HL-60 (cell line): ENCODE measurements at regions not wholly inside any gene's neighbourhood (a gene's known extent, or its start where the extent isn't known, plus 50 kb on each side); places are given as distances from the start of the nearest gene placed in this dataset.
"Not testable (repeated sequence)": the region's sequence is repeated elsewhere in the genome, so short reads cannot be mapped to it uniquely, and the experiment has no call there.

Experiments
- DNase-seq, 2 experiments: peaks; one replicate each; pipeline ENCODE4 v3.0.0-alpha.2; 2010 to 2020; ENCODE audit warnings: low read depth in 1 of 2, low spot score in 1 of 2
- H3K27ac ChIP-seq: fragments of 250-450 bp; sonication (Bioruptor Pico); replicated peaks from 2 replicates; pipeline ENCODE4 v1.5.1; 2020; ENCODE audit warnings: mild to moderate bottlenecking, moderate library complexity
- H3K27me3 ChIP-seq: fragments of 250-450 bp; sonication (Bioruptor Pico); 2 replicates; pipeline ENCODE4 v1.5.1; 2021; ENCODE audit warnings: mild to moderate bottlenecking, moderate library complexity; ENCODE audit not compliant: insufficient read depth, poor library complexity, severe bottlenecking
- H3K4me3 ChIP-seq: replicated peaks from 2 replicates; pipeline ENCODE4 v1.5.1; 2011; ENCODE audit warnings: mild to moderate bottlenecking, control low read depth, low read length; ENCODE audit not compliant: insufficient read depth
- CTCF ChIP-seq: IDR thresholded peaks from one replicate; pipeline ENCODE4 v1.5.1; 2011; ENCODE audit warnings: low read length, control low read depth, inconsistent platforms; ENCODE audit not compliant: insufficient read depth
- GABPA ChIP-seq: IDR thresholded peaks from 2 replicates; pipeline ENCODE4 v1.6.1; 2012; ENCODE audit warnings: low read depth
- POLR2AphosphoS5 ChIP-seq: IDR thresholded peaks from 2 replicates; pipeline ENCODE4 v1.6.1; 2012; ENCODE audit warnings: low read depth
- REST ChIP-seq: IDR thresholded peaks from 2 replicates; pipeline ENCODE4 v1.6.1; 2012; ENCODE audit warnings: low read depth; ENCODE audit not compliant: insufficient replicate concordance
- SPI1 ChIP-seq: IDR thresholded peaks from 2 replicates; pipeline ENCODE4 v1.6.1; 2012; ENCODE audit warnings: low read depth, mild to moderate bottlenecking, borderline replicate concordance

- DNase-seq = no peak
- TF ChIP-seq CTCF (no peak), POLR2AphosphoS5 (no peak), SPI1 (no peak), REST (no peak), GABPA (no peak)
Measured at GRCh38 chr10:121378251-121378801, 219.9 kb downstream of the FGFR2 start.

GRCh38 chr10:121379013-121379412 is 219.2 kb downstream of the FGFR2 start:
- no peak for TF ChIP-seq GABPA
- no peak for TF ChIP-seq POLR2AphosphoS5
- no peak overlapping the region for H3K4me3 ChIP-seq

More at GRCh38 chr10:121378251-121378801, 219.9 kb downstream of the FGFR2 start:
- Histone ChIP-seq H3K4me3 (no peak overlapping the region), H3K27ac (no peak overlapping the region), H3K27me3 (no peaks in the 10 kb centered on the region)

GRCh38 chr10:121380211-121380610 is 218.0 kb downstream of the FGFR2 start:
- Histone ChIP-seq H3K27me3 (no peaks in the 10 kb centered on the region), H3K27ac (no peak overlapping the region), H3K4me3 (no peak overlapping the region)
- TF ChIP-seq SPI1 (no peak), GABPA (no peak), CTCF (no peak), POLR2AphosphoS5 (no peak), REST (no peak)
- no peak for DNase-seq

More at GRCh38 chr10:121379013-121379412, 219.2 kb downstream of the FGFR2 start:
- no peak for DNase-seq
- H3K27ac ChIP-seq = no peak overlapping the region
- H3K27me3 ChIP-seq = no peaks in the 10 kb centered on the region

- DNase-seq, H3K4me3 ChIP-seq, H3K27me3 ChIP-seq, H3K27ac ChIP-seq: not testable (repeated sequence)
Measured at GRCh38 chr10:121382029-121382520, 216.2 kb downstream of the FGFR2 start.

GRCh38 chr10:121385136-121385535 is 213.1 kb downstream of the FGFR2 start:
- Histone ChIP-seq H3K27me3 (no peaks in the 10 kb centered on the region), H3K4me3 (no peak overlapping the region), H3K27ac (no peak overlapping the region)
- no peak for DNase-seq
- no peak for TF ChIP-seq GABPA
- TF ChIP-seq SPI1 = no peak
- TF ChIP-seq CTCF = no peak
- no peak for TF ChIP-seq POLR2AphosphoS5
- no peak for TF ChIP-seq REST
